ENCODE measurements at regions not wholly inside any gene's neighbourhood (a gene's known extent, or its start where the extent isn't known, plus 50 kb on each side); places are given as distances from the start of the nearest gene placed in this dataset.

GRCh38 chr2:133732982-133733900 lies 165.0 kb upstream of the NCKAP5 start:
- TF ChIP-seq, protein P1, sequence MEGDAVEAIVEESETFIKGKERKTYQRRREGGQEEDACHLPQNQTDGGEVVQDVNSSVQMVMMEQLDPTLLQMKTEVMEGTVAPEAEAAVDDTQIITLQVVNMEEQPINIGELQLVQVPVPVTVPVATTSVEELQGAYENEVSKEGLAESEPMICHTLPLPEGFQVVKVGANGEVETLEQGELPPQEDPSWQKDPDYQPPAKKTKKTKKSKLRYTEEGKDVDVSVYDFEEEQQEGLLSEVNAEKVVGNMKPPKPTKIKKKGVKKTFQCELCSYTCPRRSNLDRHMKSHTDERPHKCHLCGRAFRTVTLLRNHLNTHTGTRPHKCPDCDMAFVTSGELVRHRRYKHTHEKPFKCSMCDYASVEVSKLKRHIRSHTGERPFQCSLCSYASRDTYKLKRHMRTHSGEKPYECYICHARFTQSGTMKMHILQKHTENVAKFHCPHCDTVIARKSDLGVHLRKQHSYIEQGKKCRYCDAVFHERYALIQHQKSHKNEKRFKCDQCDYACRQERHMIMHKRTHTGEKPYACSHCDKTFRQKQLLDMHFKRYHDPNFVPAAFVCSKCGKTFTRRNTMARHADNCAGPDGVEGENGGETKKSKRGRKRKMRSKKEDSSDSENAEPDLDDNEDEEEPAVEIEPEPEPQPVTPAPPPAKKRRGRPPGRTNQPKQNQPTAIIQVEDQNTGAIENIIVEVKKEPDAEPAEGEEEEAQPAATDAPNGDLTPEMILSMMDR (conservative IDR thresholded peaks at IDR 0.05 in 1 of 2, IDR thresholded peaks at IDR 0.05 in 1 of 2; ENCODE audit: extremely low read depth in 1 of 2, insufficient read depth in 1 of 2, low read depth in 1 of 2, low read length in 2 of 2), result no peak
- no peak for TF ChIP-seq EZH2 (IDR thresholded peaks at IDR 0.05; ENCODE audit: borderline replicate concordance, low read length)

Measured in mammary epithelial cell (primary cell).